ENCODE measurements at regions not wholly inside any gene's neighbourhood (a gene's known extent, or its start where the extent isn't known, plus 50 kb on each side); places are given as distances from the start of the nearest gene placed in this dataset.
"Not testable (repeated sequence)": the region's sequence is repeated elsewhere in the genome, so short reads cannot be mapped to it uniquely, and the experiment has no call there.

GRCh38 chr6:66184091-66184490 is 477.1 kb upstream of the EYS start:
- DNase-seq, result no peak

DNA sequence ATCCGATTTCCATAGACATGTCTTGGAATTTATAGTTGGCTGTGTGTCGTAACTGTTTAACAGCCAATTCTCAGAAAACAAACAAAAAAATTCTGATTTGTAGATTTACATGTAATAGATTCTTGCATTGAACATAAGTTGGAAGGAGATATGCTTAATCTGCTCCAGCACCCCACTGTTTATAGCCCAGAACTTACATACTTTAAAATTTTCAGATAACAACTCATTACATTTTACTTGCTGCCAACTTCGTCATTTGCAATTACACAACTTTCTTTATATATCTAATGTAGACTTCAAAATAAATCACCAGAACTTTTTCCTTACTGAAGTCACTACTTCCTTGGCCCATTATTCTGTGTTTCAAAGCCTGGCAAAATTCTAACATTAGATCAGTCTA is 472.3 kb upstream of the EYS start:
- DNase-seq, result no peak

- no peak for DNase-seq
Measured at GRCh38 chr6:66173587-66173986, 466.6 kb upstream of the EYS start.

GRCh38 chr6:66166713-66167112 is 459.7 kb upstream of the EYS start:
- DNase-seq, result not testable (repeated sequence)

DNA sequence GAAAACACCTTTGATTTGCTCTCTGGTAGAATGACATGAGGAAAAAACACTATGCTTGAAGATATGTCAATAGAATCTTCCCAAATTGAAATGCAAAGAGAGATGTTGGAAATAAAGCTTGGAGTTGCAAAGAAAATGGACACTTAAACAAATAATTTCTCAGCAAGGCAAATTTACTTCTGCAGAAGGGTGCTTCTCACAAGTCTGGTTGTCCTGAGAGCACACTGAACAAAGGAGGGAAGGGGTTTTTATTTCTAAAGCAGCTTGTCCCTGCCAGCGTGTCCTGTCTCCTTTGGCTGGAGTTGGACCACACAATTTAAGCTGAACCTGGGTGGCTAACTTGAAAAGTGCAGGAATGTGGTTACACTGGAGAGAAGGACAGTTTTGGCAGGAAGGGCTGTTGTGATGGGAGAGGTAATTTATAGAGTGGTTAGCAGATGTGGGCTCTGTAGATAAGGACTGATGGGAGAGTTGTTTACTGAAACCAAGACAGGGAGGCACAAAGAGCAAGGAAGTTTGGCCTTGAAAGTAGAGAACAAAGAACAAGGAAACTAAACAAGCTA is 454.6 kb upstream of the EYS start:
- no peak for DNase-seq

DNA sequence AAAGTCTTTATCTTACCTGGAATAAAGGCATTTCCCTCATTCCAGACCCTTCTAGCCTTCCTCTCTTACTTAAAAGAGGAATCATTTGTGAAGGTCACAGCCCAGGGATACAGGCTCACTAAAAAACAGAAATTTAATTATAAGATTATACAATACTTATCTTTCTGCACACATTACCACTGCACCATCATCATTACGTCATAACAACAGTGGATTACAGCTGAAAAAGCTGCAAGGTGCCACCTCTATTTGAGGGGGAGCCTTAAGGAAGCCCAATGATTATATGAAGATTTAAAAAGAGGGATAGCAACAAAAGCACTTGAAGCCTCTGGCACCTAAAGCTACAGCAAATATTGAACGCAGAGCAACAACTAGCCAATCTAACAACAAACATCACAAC is 452.9 kb upstream of the EYS start:
- no peak for DNase-seq

GRCh38 chr6:66153247-66153646 is 446.2 kb upstream of the EYS start:
- no peak for DNase-seq

GRCh38 chr6:66149132-66149531 is 442.1 kb upstream of the EYS start:
- no peak for DNase-seq

DNA sequence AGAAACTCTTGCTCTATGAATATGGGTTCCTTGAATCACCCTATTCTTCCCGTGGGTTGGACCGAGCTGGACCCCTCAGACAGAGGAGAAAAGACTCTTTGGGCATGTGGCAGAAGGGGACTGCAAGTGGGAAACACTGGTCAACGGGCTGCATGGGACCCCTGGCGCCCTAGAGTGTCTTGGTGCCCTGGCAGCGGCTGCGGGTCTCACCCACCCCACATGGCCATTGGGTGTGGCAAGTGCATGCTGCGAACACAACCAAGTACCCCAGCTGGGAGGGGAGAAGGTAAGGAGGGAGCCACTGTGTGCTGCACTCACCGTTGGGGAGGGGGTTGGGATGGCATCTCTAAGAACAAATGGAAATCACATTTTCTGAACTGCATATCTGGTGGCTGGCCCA is 438.8 kb upstream of the EYS start:
- DNase-seq, result no peak

DNA sequence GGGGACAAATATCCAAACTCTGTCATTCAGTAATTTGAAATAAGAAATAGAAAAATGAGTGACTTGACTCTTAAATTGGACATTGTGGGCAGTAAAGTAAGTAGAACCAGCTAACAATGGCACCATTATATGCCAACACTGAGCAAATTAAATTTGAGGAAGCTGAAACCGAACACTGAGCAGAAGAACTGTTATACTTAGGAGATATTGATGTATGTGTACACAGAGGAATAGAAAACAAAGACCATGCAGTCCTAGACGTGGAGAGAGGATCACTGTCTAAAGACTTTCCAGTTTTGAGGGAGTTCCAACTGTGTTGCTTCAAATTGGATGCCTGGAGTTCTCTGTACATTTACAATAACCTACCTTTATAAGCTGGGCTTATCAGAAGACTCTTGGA is 427.0 kb upstream of the EYS start:
- DNase-seq, result no peak

DNA sequence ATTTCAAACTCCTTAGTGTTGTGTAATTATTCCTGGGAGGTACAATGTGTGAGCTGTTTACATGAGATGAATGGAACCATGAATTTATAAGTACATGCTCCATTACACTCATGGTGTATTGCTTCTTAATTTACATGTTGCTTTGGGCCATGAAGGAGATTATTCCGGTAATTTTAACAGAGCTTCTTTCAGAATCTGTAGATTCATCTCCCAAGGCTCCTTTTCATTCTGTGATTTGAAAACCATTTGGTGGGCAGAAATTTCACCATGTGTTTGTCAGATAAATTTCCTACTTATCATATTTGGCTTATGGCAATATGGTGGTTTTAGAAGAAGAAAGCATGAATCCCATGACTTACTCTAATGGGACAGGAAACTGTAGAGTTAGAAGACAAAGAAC is 421.6 kb upstream of the EYS start:
- DNase-seq, result no peak

DNA sequence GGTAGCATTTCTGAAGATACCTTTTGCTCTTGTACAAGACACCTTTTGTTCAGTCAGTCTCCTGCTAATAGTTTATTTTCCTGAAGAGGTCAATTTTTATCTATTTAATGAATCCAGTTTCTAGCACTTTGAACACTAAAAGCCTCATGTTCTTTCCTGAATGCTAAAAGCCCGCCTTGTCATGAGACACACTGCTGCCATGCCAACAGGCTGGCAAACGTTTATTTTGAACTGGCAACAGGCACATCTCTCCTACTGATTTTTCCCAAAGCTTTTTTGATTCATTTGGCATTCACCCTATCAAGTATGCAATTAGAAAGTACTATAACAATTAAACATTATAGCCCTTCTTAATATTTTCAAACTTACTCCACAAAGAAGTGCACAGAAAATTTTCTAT is 421.2 kb upstream of the EYS start:
- DNase-seq, result no peak

GRCh38 chr6:66127061-66127460 is 420.0 kb upstream of the EYS start:
- no peak for DNase-seq

- no peak for DNase-seq
Measured at GRCh38 chr6:66126358-66126757, 419.3 kb upstream of the EYS start.

GRCh38 chr6:66103954-66104353 is 396.9 kb upstream of the EYS start:
- DNase-seq, result no peak

- no peak for DNase-seq
Measured at GRCh38 chr6:66103354-66103753, 396.3 kb upstream of the EYS start.

- DNase-seq, result no peak
Measured at GRCh38 chr6:66096679-66097078, 389.7 kb upstream of the EYS start.

DNA sequence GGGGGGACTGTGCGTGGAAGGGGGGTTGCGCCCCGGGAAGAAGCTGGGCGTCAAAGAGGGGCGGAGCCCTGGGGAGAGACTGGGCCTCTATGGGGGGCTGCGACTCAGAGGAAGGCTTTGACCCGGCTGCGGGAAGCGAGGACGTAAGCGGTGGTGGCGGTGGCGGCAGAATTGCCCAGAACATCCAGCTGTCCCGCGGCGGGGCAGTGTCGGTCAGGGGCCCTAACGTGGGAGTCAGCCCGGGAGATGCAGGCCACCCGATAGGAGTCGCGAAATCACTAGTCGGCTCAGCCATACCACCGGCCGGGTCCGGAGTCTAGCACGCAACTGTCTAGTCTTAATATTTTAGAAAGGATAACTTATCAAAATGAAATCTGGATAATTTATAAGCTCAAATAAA is 387.6 kb upstream of the EYS start:
- DNase-seq, result no peak

DNA sequence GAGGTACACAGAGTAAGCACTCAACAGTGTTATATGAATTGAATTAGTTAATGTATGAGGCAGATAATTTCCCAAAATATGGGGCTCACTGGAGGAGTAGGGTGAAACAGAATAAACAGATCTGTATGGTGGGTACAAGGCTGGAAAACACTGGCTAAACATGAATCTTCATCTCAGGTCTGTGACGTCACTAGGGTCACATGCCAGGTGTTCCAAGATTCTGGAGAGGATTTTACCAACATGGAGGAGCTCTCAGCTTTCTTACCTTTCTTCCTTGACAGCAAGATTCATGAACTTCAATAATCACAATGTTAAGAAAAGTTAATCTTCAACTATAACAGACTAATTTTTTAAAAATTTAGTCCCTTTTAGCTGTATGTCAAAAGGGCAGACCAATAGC is 385.3 kb upstream of the EYS start:
- not testable (repeated sequence) for DNase-seq

DNA sequence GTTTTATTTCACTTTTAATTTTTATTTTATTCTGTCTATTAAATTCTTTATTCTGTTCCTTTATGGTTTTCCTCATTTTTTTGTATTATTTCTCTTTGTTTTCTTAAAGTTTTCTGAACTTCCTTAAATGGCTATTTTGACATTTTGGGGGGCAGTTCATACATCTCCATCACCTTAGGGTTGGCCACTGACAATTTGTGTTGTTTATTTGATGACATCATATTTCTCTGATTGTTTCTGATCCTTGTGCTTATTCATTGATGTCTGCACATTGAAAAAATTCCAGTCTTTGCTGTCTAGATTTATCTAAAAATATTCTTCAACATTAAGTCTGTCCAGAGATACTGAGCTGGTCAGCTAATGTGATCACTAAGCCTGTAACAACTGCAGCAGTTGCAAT is 379.5 kb upstream of the EYS start:
- DNase-seq, result no peak

DNA sequence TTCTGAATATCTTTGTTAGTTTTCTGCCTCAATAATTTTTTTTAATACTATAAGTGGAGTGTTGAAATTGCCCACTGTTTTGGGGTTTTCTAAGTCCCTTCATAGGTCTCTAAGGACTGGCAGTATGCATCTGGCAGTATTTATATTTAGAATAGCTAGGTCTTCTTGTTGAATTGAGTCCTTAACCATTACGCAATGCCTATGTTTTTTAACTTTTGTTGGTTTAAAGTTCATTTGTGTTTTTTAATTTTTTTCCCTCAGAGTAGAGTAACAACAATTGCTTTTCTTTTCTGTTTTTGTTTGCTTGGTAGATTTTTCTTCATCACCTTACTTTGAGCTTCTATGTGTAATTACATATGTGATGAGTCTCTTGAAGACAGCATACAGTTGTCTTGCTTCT is 375.9 kb upstream of the EYS start:
- DNase-seq, result no peak

DNA sequence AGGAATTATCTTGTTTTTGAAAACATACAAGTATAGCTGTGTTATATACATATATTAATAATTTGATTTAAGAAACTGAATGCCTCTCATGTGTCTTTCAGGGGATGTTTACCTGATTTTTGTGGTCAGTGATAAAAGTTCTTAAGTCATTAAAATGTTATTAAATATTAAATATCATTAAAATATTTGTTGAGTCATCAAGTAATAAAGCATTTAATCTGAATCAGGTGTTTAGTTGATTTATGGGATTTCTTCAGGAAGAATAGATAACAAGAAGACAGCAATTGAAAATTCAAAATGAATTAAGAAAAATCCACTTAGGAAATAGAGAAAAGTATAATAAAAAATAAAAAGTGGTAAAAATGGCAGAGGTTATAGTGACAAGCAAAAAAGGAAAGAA is 361.9 kb upstream of the EYS start:
- no peak for DNase-seq

DNA sequence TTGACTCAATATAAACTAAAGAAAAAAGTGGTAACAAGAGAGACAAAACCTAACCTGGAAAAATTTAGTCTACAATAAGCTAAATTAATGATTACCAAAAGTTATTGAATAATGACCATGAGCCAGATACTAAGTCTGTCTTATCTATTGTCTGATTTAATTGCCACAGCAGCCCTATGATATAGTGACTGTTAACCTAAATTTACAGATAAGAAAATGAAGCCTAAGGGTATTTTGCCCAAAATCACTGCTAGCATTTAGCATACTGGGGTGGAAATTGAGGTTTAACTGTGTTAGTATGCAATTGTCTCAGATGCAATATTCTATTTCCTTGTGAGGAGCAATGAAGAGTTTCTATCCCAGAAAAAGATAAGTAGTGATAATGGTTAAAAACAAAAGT is 361.0 kb upstream of the EYS start:
- no peak for DNase-seq

GRCh38 chr6:66065313-66065712 is 358.3 kb upstream of the EYS start:
- DNase-seq, result no peak

- DNase-seq, result no peak
Measured at GRCh38 chr6:66057034-66057433, 350.0 kb upstream of the EYS start.

- DNase-seq, result no peak
Measured at GRCh38 chr6:66054967-66055366, 347.9 kb upstream of the EYS start.
